HG03135 (cell line): ENCODE measurements at regions not wholly inside any gene's neighbourhood (a gene's known extent, or its start where the extent isn't known, plus 50 kb on each side); places are given as distances from the start of the nearest gene placed in this dataset.

Source experiments
- ATAC-seq: cut with Tn5 transposase; IDR thresholded peaks from one replicate; pipeline ENCODE4 v1.9.1; 2021; ENCODE audit warnings: mild to moderate bottlenecking, moderate library complexity; ENCODE audit not compliant: unreplicated experiment

DNA sequence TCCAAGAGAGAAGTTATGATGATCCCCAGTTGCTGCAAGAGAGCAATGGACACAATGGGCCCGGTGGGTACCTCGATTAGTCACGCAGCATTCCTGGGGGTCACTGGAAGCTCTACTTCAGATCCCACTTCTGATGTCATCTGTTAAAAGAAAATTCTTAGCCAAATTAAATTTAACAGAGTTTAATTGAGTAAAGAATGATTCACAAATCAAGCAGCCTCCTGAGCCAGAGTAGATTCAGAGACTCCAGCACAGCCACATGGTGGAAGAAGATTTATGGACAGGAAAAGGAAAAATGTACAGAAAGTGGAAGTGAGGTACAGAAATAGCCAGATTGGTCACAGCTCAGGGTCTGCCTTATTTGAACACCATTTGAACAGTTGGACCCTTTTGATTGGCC is 107.5 kb downstream of the SPTSSA start:
- no peak for ATAC-seq

DNA sequence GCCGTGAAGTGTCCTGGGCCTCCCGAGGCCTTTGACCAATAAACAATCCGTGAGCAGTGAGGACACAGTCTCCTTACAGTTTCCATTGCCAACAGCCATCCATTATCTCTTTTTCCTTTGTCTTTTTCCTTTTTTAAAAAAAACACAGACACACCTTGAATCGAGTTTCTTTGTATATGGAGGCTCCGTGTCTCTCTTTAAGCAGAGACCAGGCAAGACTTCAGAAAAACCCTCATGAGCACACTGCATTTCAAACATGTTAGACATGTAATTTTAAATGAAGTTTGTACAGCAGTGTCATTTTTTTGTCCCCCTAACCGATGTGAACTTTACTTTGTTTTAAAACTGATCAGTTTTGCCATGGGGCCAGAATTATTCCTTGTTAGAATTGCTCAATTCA is 111.1 kb downstream of the SPTSSA start:
- ATAC-seq: no peak

DNA sequence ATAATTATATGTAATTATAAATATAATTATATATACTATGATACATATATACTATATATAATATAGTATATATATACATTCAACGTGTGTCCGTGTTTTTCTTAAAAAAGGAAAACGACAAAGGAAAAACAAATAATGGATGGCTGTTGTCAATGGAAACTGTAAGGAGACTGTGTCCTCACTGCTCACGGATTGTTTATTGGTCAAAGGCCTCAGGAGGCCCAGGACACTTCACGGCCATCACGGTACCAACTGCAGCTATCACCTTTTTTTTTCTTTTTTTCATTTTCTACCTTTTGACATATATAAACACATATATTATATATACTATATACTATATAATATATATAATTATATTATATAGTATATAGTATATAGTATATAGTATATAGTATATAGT is 113.4 kb downstream of the SPTSSA start:
- no peak for ATAC-seq

DNA sequence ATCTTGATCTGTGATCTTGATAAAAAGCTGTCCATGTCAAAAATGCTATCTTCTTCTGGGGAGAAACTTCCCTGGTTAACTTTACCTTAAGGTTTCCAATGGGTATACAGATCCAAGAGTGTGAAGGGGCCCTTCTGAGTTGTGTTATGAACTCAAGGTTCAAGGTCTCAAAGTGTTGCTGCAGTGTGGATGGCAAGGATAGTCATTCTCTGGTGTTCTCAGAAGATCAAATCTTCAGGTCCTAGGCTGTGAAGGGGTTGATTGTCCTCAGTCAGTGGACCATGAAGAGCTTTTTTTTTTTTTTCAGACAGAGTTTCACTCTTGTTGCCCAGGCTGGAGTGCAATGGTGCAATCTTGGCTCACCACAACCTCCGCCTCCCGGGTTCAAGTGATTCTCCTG is 114.4 kb downstream of the SPTSSA start:
- ATAC-seq: no peak

DNA sequence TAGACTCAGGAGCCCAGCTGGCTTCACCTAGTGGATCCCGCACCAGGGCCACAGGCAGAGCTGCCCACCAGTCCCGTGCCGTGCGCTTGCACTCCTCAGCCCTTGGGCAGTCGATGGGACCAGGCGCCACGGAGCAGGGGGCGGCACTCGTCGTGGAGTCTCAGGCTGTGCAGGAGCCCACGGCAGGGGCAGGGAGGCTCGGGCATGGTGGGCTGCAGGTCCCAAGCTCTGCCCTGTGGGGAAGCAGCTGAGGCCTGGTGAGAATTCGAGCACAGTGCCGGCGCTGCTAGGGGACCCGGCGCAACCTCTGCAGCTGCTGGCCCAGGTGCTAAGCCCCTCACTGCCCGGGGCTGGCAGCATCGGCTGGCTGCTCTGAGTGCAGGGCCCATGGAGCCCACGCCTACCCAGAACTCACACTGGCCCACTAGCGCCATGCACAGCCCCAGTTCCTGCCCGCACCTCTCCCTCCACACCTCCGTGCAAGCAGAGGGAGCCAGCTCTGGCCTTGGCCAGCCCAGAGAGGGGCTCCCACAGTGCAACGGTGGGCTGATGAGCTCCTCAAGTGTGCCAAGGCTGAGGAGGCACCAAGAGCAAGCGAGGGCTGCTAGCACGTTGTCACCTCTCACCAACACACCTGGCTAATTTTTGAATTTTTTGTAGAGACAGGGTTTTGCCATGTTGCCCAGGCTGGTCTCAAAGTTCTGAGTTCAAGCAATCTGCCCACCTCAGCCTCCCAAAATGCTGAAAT is 116.1 kb downstream of the SPTSSA start:
- no peak for ATAC-seq

DNA sequence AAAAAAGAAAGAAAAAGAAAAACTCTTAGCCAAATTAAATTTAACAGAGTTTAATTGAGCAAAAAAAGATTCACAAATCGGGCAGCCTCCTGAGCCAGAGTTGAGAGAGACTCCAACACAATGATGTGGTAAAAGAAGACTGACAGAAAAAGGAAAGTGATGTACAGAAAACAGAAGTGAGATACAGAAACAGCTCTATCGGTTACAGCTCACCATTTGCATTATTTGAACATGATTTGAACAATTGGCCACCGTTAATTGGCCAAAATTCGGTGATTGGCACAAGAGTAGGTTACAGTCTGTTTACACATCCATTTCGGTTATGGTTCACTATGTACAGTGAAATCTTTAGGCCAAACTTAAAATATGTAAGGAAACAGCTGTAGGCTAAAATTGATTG is 117.7 kb downstream of the SPTSSA start:
- ATAC-seq: no peak

- ATAC-seq: no peak
Observed at GRCh38 chr14:34340025-34340625, 121.9 kb downstream of the SPTSSA start.

GRCh38 chr14:34338056-34338455 is 124.0 kb downstream of the SPTSSA start:
- no peak for ATAC-seq

GRCh38 chr14:34336501-34336900 is 125.5 kb downstream of the SPTSSA start:
- ATAC-seq: no peak

- ATAC-seq: no peak
Observed at GRCh38 chr14:34335968-34336367, 126.1 kb downstream of the SPTSSA start.

DNA sequence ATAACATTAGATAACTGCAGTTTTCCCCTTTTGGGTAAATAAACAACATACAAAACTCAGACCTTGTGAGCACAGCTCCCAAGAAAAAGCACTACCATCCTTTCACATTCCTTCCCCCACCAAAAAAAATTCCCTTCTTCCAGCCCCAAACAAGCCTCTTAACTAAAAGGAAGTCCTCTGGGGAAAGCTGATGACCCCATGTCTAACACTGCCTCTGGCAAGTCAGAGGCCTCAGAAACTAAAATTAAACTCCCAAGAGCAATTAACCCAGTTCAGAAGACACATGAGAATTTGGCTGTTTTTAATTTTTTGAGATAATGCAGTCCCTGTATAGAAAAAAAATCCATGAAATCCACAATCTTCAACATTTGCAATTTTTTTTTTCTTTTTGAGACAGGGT is 127.7 kb downstream of the SPTSSA start:
- ATAC-seq: no peak

DNA sequence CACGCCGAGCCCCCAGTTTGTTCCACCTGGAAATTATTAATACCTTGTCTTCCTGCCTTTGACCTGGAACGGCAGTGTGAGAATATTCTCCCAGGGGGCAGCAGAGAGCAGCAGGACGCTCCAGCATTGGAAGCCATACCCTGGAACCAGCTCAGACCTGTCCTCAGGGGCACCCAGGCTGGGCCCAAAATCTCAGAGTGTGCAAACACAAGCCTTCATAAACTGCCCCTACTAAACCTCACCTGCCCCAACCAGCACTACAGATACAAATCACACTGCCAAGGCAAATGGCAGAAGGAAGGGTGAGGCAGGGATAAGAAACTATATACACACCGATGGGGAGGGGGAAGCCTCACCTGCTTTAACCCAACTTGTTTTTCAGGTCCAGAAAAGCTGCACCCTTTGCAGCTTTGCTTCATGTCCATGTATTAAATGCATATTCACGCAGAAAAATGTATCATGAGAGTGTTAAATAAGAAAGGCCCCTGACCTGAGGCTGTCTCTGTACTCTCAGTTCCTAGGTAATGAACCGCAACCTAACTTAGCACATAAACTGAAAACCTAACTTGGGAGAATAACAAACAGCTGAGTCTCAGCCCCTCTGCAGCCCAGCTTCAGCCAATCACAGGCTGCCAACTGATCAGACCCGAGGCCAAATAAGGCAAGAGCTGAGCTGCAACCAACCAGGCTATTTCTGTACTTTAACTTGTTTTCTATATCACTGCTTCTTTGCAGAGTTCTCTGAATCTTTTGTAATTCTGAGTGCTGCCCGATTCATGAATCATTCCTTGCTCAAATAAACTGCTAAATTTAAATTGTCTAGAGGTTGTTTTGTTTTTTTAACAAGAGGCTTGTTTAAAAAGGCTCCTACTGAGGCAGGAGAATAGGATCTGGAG is 130.1 kb downstream of the SPTSSA start:
- ATAC-seq: peak; percentile 87

GRCh38 chr14:34330846-34331245 is 131.2 kb downstream of the SPTSSA start:
- ATAC-seq: no peak

DNA sequence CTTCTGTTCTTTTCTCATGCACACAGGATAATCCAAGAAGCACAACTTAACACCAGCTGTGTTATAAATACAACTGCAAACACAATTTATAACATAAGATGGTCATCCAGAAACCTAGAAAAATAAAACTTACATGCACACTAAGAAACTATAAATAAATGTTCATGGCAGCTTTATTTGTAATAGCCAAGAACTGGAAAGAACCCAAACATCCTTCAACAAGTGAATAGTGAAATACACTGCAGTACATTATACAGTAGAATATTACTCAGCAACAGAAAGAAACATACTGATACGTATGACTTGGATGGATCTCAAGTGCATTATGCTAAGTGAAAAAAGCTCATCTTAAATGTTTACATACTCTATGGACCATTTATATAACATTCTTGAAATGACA is 132.7 kb downstream of the SPTSSA start:
- ATAC-seq: no peak

DNA sequence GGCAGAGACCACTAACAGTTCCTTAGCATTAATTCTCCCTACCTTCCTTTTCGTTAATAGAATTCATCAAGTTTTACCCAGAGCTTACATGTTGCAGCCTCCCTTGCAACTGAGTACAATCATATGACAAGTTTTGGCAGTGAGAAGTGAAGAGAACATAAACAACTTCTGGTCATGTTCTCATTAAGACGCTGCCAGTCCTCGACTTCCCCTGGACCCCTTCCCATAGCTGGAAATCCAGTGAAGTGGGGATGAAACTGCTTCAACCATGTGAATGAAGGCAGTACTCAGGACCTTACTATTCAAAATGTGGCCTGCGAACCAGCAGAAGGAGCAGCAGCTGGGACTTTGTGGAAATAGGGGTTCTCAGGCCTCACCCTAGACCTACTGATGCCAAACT is 133.9 kb downstream of the SPTSSA start:
- ATAC-seq: no peak

GRCh38 chr14:34325493-34325892 is 136.5 kb downstream of the SPTSSA start:
- no peak for ATAC-seq

DNA sequence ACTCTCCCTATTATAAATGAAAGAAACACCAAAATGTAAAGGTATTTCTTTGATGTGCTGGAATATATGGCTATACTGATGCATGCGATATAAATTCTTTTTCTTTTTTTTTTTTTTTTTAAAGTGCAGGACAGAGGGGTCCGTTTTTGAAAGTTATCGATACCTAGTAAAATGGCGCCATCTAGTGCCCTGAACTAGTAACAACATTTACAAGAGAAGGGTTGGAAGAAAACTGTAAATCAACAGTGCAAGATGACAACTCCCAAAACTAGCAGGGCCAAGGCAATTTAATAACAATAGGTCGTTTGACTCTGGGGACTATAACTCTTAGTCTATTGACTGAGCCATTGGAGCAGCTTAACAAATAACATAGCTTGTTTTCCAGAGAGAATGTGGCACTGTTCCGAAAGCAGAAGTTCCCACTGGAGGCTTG is 137.7 kb downstream of the SPTSSA start:
- ATAC-seq: no peak

DNA sequence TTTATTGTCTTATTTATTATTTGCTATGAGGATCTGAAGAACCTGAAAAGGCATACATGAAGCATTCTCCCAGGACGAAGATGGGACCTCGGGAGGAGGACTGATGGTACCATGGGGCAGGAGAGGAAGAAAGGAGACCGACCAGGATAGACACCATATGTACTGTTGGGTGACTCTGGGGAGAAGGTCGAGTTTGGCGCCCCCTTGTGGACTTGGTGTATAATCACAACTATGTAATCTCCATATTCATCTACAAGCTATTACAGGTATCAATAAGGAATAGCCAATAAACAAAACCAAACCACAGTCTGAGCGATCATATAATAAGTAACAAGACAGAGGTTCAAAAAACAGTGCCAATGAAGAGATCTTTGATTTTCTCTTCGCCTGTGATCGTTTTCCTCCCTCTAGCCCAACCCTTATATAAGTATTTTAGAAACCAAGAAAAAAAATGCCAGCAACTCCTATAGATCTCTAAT is 139.1 kb downstream of the SPTSSA start:
- peak; percentile 68 for ATAC-seq

- ATAC-seq: no peak
Observed at GRCh38 chr14:34319140-34319539, 142.9 kb downstream of the SPTSSA start.

- no peak for ATAC-seq
Observed at GRCh38 chr14:34318014-34318413, 144.0 kb downstream of the SPTSSA start.

DNA sequence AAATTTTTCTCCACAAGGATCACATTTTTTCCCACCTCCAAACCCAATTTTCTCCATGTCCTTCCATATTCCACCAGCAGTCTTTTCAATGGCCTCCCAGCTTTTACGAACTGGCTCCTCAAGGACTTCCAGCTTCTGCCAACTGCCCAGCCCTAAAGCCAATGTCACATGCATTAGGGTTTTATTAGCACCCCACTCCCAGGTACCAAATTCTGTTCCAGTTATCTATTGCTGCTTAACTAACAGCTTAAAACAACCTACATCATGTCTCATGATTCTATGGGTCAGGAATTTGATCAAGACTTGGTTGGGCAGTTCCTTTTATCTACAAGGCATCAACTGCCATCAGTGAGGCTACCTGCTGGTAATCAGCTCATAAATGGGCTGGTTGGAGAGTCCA is 151.3 kb downstream of the SPTSSA start:
- ATAC-seq: no peak

GRCh38 chr14:34303811-34304210 is 158.2 kb downstream of the SPTSSA start:
- no peak for ATAC-seq
